Mesendoderm (in vitro differentiated cells): ENCODE measurements at regions not wholly inside any gene's neighbourhood (a gene's known extent, or its start where the extent isn't known, plus 50 kb on each side); places are given as distances from the start of the nearest gene placed in this dataset.

Source experiments
- DNase-seq: peaks from one replicate; pipeline ENCODE4 v3.0.0; 2013
- H2AK5ac ChIP-seq: 2 replicates; pipeline ENCODE4 v1.6.1; 2013; ENCODE audit warnings: low read length, inconsistent platforms
- H2BK120ac ChIP-seq: 2 replicates; pipeline ENCODE4 v1.6.1; 2013; ENCODE audit warnings: low read depth, mild to moderate bottlenecking, low read length, moderate library complexity, mixed read lengths
- H2BK15ac ChIP-seq: replicated peaks from 2 replicates; pipeline ENCODE4 v1.6.1; 2013; ENCODE audit warnings: low read depth, mild to moderate bottlenecking, moderate library complexity
- H2BK5ac ChIP-seq: 2 replicates; pipeline ENCODE4 v1.6.1; 2013; ENCODE audit warnings: low read length, inconsistent platforms
- H3K18ac ChIP-seq: 2 replicates; pipeline ENCODE4 v1.6.1; 2013; ENCODE audit warnings: mild to moderate bottlenecking, low read length, mixed read lengths
- H3K23ac ChIP-seq: one replicate; pipeline ENCODE4 v1.6.1; 2013; ENCODE audit warnings: low read length
- H3K27ac ChIP-seq: 2 replicates; pipeline ENCODE4 v1.5.1; 2013; ENCODE audit warnings: low read depth, mild to moderate bottlenecking, inconsistent platforms, low read length, moderate library complexity
- H3K27me3 ChIP-seq: 2 replicates; pipeline ENCODE4 v1.6.1; 2013; ENCODE audit warnings: low read length, control low read depth, mild to moderate bottlenecking, inconsistent platforms; ENCODE audit not compliant: insufficient read depth, poor library complexity
- H3K36me3 ChIP-seq: 2 replicates; pipeline ENCODE4 v1.6.1; 2013; ENCODE audit warnings: low read length, inconsistent platforms; ENCODE audit not compliant: control insufficient read depth, insufficient read depth
- H3K4ac ChIP-seq: one replicate; pipeline ENCODE4 v1.6.1; 2013; ENCODE audit warnings: low read depth, mild to moderate bottlenecking, low read length, moderate library complexity
- H3K4me1 ChIP-seq: 2 replicates; pipeline ENCODE4 v1.6.1; 2013; ENCODE audit warnings: low read depth, low read length, inconsistent platforms; ENCODE audit not compliant: control insufficient read depth
- H3K4me2 ChIP-seq: 2 replicates; pipeline ENCODE4 v1.6.1; 2013; ENCODE audit warnings: low read length
- H3K4me3 ChIP-seq: 2 replicates; pipeline ENCODE4 v1.5.1; 2013; ENCODE audit warnings: mild to moderate bottlenecking, low read length
- H3K56ac ChIP-seq: one replicate; pipeline ENCODE4 v1.6.1; 2013; ENCODE audit warnings: low read length
- H3K79me1 ChIP-seq: 2 replicates; pipeline ENCODE4 v1.6.1; 2013; ENCODE audit warnings: low read length, inconsistent platforms
- H3K79me2 ChIP-seq: 2 replicates; pipeline ENCODE4 v1.6.1; 2013; ENCODE audit warnings: mild to moderate bottlenecking, low read length; ENCODE audit not compliant: control insufficient read depth, insufficient read depth
- H3K9ac ChIP-seq: 2 replicates; pipeline ENCODE4 v1.6.1; 2013; ENCODE audit warnings: low read length, inconsistent platforms
- H4K5ac ChIP-seq: one replicate; pipeline ENCODE4 v1.6.1; 2013; ENCODE audit warnings: low read length
- H4K8ac ChIP-seq: one replicate; pipeline ENCODE4 v1.6.1; 2013; ENCODE audit warnings: low read depth, mild to moderate bottlenecking, control low read depth, low read length, moderate library complexity
- WGBS: extraction: QIAGEN DNeasy Blood & Tissue Kit; methylation state at CpG from one replicate; pipeline ENCODE4 v1.1.7; 2013; ENCODE audit warnings: low lambda C conversion rate, missing lambda C conversion rate; ENCODE audit not compliant: insufficient coverage; ENCODE audit errors: extremely low coverage; 5-methylcytosine and 5-hydroxymethylcytosine counted together

- H3K23ac ChIP-seq: no peak overlapping the region
- no CpG with 5 or more reads among the region's 3 CpGs for WGBS
Observed at GRCh38 chr10:34032564-34032963, 698.1 kb upstream of the NRP1 start.

GRCh38 chr10:34031400-34031799, 696.9 kb upstream of the NRP1 start:
- H3K79me1 ChIP-seq: no peaks in the 10 kb centered on the region
- H2BK15ac ChIP-seq: no peak overlapping the region
- H3K27ac ChIP-seq: no peak overlapping the region
- DNase-seq: no peak
- H3K36me3 ChIP-seq: no peaks in the 10 kb centered on the region
- H3K56ac ChIP-seq: no peak overlapping the region
- H2BK5ac ChIP-seq: no peak overlapping the region
- H3K4me1 ChIP-seq: no peaks in the 10 kb centered on the region
- no peak overlapping the region for H3K4ac ChIP-seq
- H3K23ac ChIP-seq: no peak overlapping the region
- H3K9ac ChIP-seq: no peak overlapping the region
- H3K4me3 ChIP-seq: no peak overlapping the region
- H3K4me2 ChIP-seq: no peak overlapping the region
- WGBS: no CpG with 5 or more reads among the region's 3 CpGs
- H4K5ac ChIP-seq: no peak overlapping the region
- no peaks in the 10 kb centered on the region for H3K27me3 ChIP-seq
- no peak overlapping the region for H2AK5ac ChIP-seq
- no peaks in the 10 kb centered on the region for H3K79me2 ChIP-seq
- no peak overlapping the region for H3K18ac ChIP-seq
- no peak overlapping the region for H4K8ac ChIP-seq
- H2BK120ac ChIP-seq: no peak overlapping the region

More at GRCh38 chr10:34032564-34032963, 698.1 kb upstream of the NRP1 start:
- DNase-seq: no peak
- H4K8ac ChIP-seq: no peak overlapping the region
- no peaks in the 10 kb centered on the region for H3K79me2 ChIP-seq
- no peak overlapping the region for H2AK5ac ChIP-seq
- no peak overlapping the region for H2BK5ac ChIP-seq
- no peak overlapping the region for H3K9ac ChIP-seq
- H3K79me1 ChIP-seq: no peaks in the 10 kb centered on the region
- no peak overlapping the region for H3K4me3 ChIP-seq
- no peak overlapping the region for H2BK120ac ChIP-seq
- H3K27me3 ChIP-seq: no peaks in the 10 kb centered on the region
- H3K27ac ChIP-seq: no peak overlapping the region
- no peak overlapping the region for H2BK15ac ChIP-seq
- no peaks in the 10 kb centered on the region for H3K4me1 ChIP-seq
- no peak overlapping the region for H3K56ac ChIP-seq
- no peaks in the 10 kb centered on the region for H3K36me3 ChIP-seq
- no peak overlapping the region for H3K18ac ChIP-seq
- H3K4me2 ChIP-seq: no peak overlapping the region
- H3K4ac ChIP-seq: no peak overlapping the region
- H4K5ac ChIP-seq: no peak overlapping the region

DNA sequence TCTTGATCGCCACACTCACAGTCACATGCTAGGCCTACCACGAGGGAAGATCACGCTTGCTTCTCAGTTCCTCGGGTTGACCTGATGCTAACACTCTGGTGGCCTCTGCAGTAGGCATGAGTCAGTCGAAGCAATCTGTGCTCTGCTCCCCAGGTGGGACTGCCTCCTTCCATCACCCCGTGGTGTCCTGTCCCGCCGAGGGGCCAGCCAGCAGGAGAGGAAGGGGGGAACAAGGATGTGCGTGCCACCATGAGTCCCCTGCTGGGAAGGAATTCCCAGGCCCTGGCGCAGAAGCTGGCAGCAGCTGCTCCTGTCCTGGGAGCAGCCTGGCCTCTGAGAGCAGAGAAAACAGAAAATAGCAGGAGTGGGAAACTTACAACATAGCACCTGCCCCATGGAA, 695.0 kb upstream of the NRP1 start:
- no peak for DNase-seq
- Histone ChIP-seq H3K36me3 (no peaks in the 10 kb centered on the region), H2BK15ac (no peak overlapping the region), H3K56ac (no peak overlapping the region), H4K8ac (no peak overlapping the region), H2BK120ac (no peak overlapping the region), H3K9ac (no peak overlapping the region), H3K27ac (no peak overlapping the region), H2BK5ac (no peak overlapping the region), H3K4me2 (no peak overlapping the region), H4K5ac (no peak overlapping the region), H2AK5ac (no peak overlapping the region), H3K79me1 (no peaks in the 10 kb centered on the region), H3K4me1 (no peaks in the 10 kb centered on the region), H3K27me3 (no peaks in the 10 kb centered on the region), H3K4ac (no peak overlapping the region), H3K79me2 (no peaks in the 10 kb centered on the region), H3K4me3 (no peak overlapping the region), H3K18ac (no peak overlapping the region), H3K23ac (no peak overlapping the region)
- WGBS: no CpG with 5 or more reads among the region's 10 CpGs

DNA sequence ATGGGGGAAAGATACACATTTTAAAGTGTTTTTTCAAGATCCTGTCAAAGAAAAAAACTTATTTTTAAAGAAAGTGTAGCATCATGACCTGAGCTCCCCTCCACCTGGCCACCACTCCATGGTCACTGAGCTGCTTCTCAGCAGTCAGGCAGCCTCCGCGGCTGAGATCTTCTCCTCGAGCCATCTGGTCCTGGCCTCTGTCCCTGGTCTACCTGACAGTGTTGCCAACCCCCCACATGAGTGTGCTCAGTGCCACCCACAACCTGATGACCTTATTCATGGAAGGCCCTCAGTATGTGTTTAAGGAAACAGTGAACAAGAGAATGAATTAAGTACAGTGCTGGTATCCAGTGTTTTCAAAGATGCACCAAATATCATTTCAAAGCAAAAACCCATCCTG, 694.5 kb upstream of the NRP1 start:
- no peak overlapping the region for H3K4me2 ChIP-seq
- H3K36me3 ChIP-seq: no peaks in the 10 kb centered on the region
- no peak overlapping the region for H4K5ac ChIP-seq
- no peak overlapping the region for H2BK5ac ChIP-seq
- no peak overlapping the region for H3K18ac ChIP-seq
- H3K4me3 ChIP-seq: no peak overlapping the region
- H3K79me2 ChIP-seq: no peaks in the 10 kb centered on the region
- H2BK120ac ChIP-seq: no peak overlapping the region
- no peak overlapping the region for H2AK5ac ChIP-seq
- H3K23ac ChIP-seq: no peak overlapping the region
- DNase-seq: no peak
- H3K4me1 ChIP-seq: no peaks in the 10 kb centered on the region
- H4K8ac ChIP-seq: no peak overlapping the region
- no peak overlapping the region for H3K56ac ChIP-seq
- H3K9ac ChIP-seq: no peak overlapping the region
- no peak overlapping the region for H2BK15ac ChIP-seq
- no peaks in the 10 kb centered on the region for H3K27me3 ChIP-seq
- no peak overlapping the region for H3K4ac ChIP-seq
- no peaks in the 10 kb centered on the region for H3K79me1 ChIP-seq
- no peak overlapping the region for H3K27ac ChIP-seq
- no CpG with 5 or more reads among the region's 3 CpGs for WGBS

GRCh38 chr10:34024693-34025425, 690.4 kb upstream of the NRP1 start:
- Histone ChIP-seq H3K4me3 (no peak overlapping the region), H3K27me3 (no peaks in the 10 kb centered on the region), H3K18ac (no peak overlapping the region), H3K36me3 (no peaks in the 10 kb centered on the region), H3K79me2 (no peaks in the 10 kb centered on the region), H4K5ac (no peak overlapping the region), H2AK5ac (no peak overlapping the region), H3K4me2 (no peak overlapping the region), H3K79me1 (no peaks in the 10 kb centered on the region), H3K23ac (no peak overlapping the region), H2BK15ac (no peak overlapping the region), H2BK120ac (no peak overlapping the region), H3K4ac (no peak overlapping the region), H3K9ac (no peak overlapping the region), H3K4me1 (no peaks in the 10 kb centered on the region), H3K56ac (no peak overlapping the region), H2BK5ac (no peak overlapping the region), H4K8ac (no peak overlapping the region), H3K27ac (no peak overlapping the region)
- WGBS: no CpG with 5 or more reads among the region's 9 CpGs
- DNase-seq: peak; percentile 65

- H3K27me3 ChIP-seq: no peaks in the 10 kb centered on the region
- no peaks in the 10 kb centered on the region for H3K79me1 ChIP-seq
- no peaks in the 10 kb centered on the region for H3K4me1 ChIP-seq
- H3K36me3 ChIP-seq: no peaks in the 10 kb centered on the region
- H3K23ac ChIP-seq: no peak overlapping the region
- no peak overlapping the region for H2BK120ac ChIP-seq
- H2BK5ac ChIP-seq: no peak overlapping the region
- WGBS: no CpG with 5 or more reads among the region's 3 CpGs
- H3K18ac ChIP-seq: no peak overlapping the region
- H3K4ac ChIP-seq: no peak overlapping the region
- no peak overlapping the region for H3K4me3 ChIP-seq
- H2AK5ac ChIP-seq: no peak overlapping the region
- no peak overlapping the region for H4K8ac ChIP-seq
- no peak overlapping the region for H3K27ac ChIP-seq
- H3K56ac ChIP-seq: no peak overlapping the region
- no peak overlapping the region for H3K4me2 ChIP-seq
- no peak overlapping the region for H2BK15ac ChIP-seq
- H3K9ac ChIP-seq: no peak overlapping the region
- DNase-seq: no peak
- no peaks in the 10 kb centered on the region for H3K79me2 ChIP-seq
- no peak overlapping the region for H4K5ac ChIP-seq
Observed at GRCh38 chr10:34024282-34024681, 689.8 kb upstream of the NRP1 start.
